GM20000 (cell line): ENCODE measurements at regions not wholly inside any gene's neighbourhood (a gene's known extent, or its start where the extent isn't known, plus 50 kb on each side); places are given as distances from the start of the nearest gene placed in this dataset.

Experiments
- DNase-seq: peaks from one replicate; pipeline ENCODE4 v3.0.0; 2012; ENCODE audit warnings: low spot score
- TF ChIP-seq, protein P1 (sequence below): IDR thresholded peaks from 2 replicates; pipeline ENCODE4 v1.5.1; 2012; ENCODE audit warnings: mild to moderate bottlenecking, control low read depth; ENCODE audit errors: extremely low read depth, missing control alignments

DNA sequence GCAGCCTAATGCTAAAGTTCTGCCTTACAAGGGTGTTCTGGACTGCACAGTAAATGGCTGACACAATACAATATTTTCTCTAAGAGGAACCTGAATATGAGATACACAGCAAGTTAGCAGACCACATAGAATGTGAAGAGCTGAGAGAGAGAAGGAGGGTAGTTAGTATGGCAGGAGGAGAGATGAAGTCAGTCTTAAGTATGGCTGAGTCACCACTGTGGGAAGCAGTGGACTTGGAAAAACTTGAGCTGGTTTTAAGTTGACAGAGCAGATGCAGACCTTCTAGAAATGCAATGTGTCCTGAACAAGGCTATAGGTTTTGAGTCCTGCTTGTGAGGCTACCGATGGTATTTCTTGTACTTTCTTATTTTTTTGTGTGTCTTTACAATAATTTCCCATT lies 172.5 kb downstream of the SH2D1A start:
- TF ChIP-seq, protein P1, sequence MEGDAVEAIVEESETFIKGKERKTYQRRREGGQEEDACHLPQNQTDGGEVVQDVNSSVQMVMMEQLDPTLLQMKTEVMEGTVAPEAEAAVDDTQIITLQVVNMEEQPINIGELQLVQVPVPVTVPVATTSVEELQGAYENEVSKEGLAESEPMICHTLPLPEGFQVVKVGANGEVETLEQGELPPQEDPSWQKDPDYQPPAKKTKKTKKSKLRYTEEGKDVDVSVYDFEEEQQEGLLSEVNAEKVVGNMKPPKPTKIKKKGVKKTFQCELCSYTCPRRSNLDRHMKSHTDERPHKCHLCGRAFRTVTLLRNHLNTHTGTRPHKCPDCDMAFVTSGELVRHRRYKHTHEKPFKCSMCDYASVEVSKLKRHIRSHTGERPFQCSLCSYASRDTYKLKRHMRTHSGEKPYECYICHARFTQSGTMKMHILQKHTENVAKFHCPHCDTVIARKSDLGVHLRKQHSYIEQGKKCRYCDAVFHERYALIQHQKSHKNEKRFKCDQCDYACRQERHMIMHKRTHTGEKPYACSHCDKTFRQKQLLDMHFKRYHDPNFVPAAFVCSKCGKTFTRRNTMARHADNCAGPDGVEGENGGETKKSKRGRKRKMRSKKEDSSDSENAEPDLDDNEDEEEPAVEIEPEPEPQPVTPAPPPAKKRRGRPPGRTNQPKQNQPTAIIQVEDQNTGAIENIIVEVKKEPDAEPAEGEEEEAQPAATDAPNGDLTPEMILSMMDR, result no peak
- DNase-seq, result no peak

DNA sequence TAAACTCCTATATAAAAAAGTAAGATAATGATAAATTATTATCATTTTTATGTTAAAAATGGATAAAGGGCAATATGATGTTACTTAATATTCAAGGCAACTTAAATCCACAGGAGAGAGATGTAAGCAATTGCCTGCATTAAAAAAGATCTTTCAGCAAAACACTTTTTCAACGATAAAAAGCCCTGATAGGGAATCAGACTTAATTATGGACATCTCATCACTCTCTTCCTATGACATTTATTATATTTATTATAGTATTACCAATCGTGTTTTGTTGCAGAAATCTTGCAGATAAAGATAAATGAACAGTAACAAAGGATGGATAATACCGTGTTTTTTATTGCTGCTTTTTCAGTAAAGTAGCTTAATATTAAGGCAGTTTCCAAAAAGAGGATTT lies 178.5 kb downstream of the SH2D1A start:
- no peak for DNase-seq
- TF ChIP-seq, protein P1, result no peak

DNA sequence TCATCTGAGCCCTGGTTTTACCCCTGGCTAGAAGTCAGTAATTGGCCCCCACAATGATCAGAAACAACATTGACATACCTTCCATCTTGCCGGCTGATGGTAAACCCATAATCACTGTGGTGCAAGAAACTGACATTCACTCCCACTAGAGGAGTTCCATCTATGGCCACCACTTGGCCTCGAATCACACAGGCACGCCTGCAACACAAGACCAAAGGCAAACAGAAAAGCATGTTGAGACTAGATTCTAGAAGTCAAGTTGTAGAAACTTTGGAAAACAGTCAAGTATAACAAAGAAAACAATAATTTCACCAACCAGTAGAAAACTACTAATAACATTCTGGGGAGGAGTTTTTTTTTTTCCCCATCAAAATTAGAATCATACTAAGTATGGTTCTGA lies 183.4 kb downstream of the SH2D1A start:
- TF ChIP-seq, protein P1, result no peak
- no peak for DNase-seq

DNA sequence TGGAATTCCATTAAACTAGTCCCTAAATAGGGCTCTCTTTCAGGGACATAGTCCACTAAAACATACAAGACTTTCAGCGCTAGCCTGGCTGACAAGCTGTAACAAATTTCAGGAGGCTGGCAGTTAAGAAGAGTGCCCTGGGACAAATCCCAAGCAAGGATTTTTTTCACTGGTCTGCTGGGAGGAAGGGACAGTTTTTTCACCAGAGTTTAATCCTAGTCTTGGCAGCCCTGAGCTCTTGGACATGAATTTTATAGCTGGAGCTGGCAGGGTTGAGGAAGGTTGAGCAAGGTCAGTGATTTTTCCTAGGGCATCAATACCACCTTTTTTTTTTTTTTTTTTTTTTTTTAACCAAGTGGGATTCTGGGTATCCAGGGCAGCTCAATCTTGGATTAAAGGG lies 184.4 kb downstream of the SH2D1A start:
- TF ChIP-seq, protein P1, result no peak

DNA sequence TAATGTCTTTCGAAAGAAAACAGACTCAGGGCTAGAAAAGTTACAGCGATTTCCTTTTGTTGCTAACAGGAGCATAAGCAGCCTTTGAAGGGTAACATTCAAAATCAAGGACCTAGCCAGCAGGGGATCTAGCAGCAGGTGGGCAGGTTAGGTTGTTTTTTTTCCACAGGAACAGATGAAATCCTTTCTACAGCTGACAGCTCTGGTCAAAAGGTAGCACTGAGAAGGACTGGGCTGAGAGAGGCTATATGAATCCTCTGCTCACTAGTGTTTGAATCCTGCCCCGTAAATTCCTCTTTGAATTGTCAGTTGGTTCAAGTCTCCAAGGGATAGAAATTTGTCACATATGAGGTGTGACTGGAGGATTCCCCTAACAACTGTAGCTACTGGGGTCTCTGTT lies 188.2 kb downstream of the SH2D1A start:
- DNase-seq, result no peak
- TF ChIP-seq, protein P1, result no peak

More for the DNA sequence above, 184.4 kb downstream of the SH2D1A start:
- no peak for DNase-seq

DNA sequence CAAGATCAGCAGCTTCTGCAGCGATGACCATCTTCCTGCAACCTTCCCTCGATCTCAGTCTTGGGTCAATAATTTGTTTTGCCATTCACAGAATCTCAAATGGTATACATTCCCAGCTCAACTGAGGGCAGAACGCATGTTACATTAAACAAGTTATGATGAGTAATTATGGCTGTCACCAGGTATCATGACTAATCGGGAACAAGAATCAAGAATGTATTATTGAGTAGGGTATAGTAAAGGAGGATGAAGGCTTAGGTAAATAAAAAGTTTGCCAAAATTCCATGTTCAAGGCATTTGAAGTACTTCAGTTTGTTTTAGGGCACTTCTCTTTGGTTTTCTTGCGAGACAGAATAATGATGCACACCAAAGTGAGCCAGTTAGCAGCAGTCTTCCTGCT lies 194.1 kb downstream of the SH2D1A start:
- TF ChIP-seq, protein P1, result no peak
- no peak for DNase-seq

DNA sequence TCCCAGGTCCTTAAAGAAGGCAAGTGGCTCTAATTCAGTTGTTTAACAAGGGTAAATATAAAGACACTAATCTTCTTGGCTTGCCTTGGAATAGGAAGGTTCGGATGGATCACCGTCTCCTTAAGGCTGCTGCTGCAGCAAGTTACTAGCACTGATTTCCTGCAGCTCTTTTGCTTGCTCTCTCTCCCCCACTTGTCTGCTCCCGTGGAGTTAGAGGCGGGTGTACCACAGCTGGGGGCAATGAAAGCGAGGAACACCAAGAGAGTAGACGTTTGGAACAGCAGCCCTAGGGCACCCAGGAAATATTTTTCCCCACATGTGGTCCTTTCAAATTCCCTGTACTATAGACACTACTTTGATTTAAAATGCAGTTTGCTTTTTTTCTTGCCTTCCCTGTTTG lies 202.2 kb downstream of the SH2D1A start:
- TF ChIP-seq, protein P1, result no peak
- no peak for DNase-seq
